HepG2 (cell line): ENCODE measurements at regions not wholly inside any gene's neighbourhood (a gene's known extent, or its start where the extent isn't known, plus 50 kb on each side); places are given as distances from the start of the nearest gene placed in this dataset.

ENCODE experiments used
- ATAC-seq: fragments of 200-7000 bp; cut with Tn5 transposase; 3 replicates; pipeline ENCODE4 v1.9.1; 2020; ENCODE audit warnings: mild to moderate bottlenecking, moderate library complexity
- BruUV-seq: library from RNA; stranded (reverse); fragments of 400-500 nt; replicated peaks from 2 replicates; lab custom pipeline; 2021; lab: Mats Ljungman, UMichigan
- CTCF ChIA-PET: fragments of 300-600 bp; formaldehyde crosslinking; extraction: SDS; loops from one replicate; lab custom pipeline; 2021; ENCODE audit warnings: low total read pairs, inconsistent platforms, low intra/inter-chr PET ratio; lab: Yijun Ruan, JAX
- POLR2A ChIA-PET: fragments of 350-600 bp; sonication (Branson Sonifier 250); formaldehyde crosslinking; loops from one replicate; lab custom pipeline; 2020; ENCODE audit warnings: antibody characterized with exemption, inconsistent platforms; lab: Yijun Ruan, JAX
- DNase-seq: peaks from one replicate; pipeline ENCODE4 v3.0.0-alpha.2; 2015; ENCODE audit warnings: low spot score
- FAIRE-seq: peaks from 3 replicates; lab custom pipeline; 2011; peaks lifted over from hg19 to GRCh38; lab: Jason Lieb, UNC
- H2AFZ ChIP-seq: one replicate; pipeline ENCODE4 v1.6.1; 2011; ENCODE audit warnings: low read length, inconsistent platforms
- H3K27ac ChIP-seq: fragments of 300-600 bp; 3 replicates; pipeline ENCODE4 v1.8.0; 2011; ENCODE audit warnings: mixed run types, mild to moderate bottlenecking, mixed read lengths, low read length, inconsistent platforms; ENCODE audit not compliant: insufficient read depth; ENCODE audit errors: extremely low read length
- H3K27me3 ChIP-seq, 2 experiments: fragments of 200-600 bp in 1 of 2; 2 replicates in 1 of 2; 3 replicates in 1 of 2; pipeline versions ENCODE4 v1.6.0 to v1.8.0; 2011; ENCODE audit warnings: low read length in 2 of 2, mild to moderate bottlenecking in 2 of 2, moderate library complexity in 2 of 2, inconsistent platforms in 1 of 2; ENCODE audit not compliant: insufficient read depth in 2 of 2, control insufficient read depth in 1 of 2
- H3K36me3 ChIP-seq, 2 experiments: fragments of 200-600 bp in 1 of 2; replicated peaks in 1 of 2; 2 replicates in 1 of 2; 3 replicates in 1 of 2; pipeline versions ENCODE4 v1.5.1 to v1.8.0; 2011; ENCODE audit warnings: low read length in 2 of 2, inconsistent platforms in 1 of 2; ENCODE audit not compliant: insufficient read depth in 2 of 2, control insufficient read depth in 1 of 2
- H3K4me1 ChIP-seq: 2 replicates; pipeline ENCODE4 v1.5.1; 2012; ENCODE audit warnings: low read length, inconsistent platforms; ENCODE audit not compliant: insufficient read depth
- H3K4me2 ChIP-seq: 2 replicates; pipeline ENCODE4 v1.6.0; 2011; ENCODE audit warnings: low read depth, low read length, inconsistent platforms
- H3K4me3 ChIP-seq, 3 experiments: fragments of 200-600 bp in 1 of 3; sonication (generic), shearing (Covaris generic) in 1 of 3; replicated peaks in 1 of 3; 2 replicates each; pipeline ENCODE4 v1.5.1; 2011 to 2016; ENCODE audit warnings: low read length in 3 of 3, inconsistent platforms in 2 of 3, low read depth in 2 of 3, mild to moderate bottlenecking in 2 of 3, control low read depth in 1 of 3, mixed read lengths in 1 of 3; ENCODE audit not compliant: insufficient read depth in 1 of 3
- H3K79me2 ChIP-seq: one replicate; pipeline ENCODE4 v1.6.1; 2011; ENCODE audit warnings: low read length, inconsistent platforms; ENCODE audit not compliant: insufficient read depth
- H3K9ac ChIP-seq: 2 replicates; pipeline ENCODE4 v1.6.0; 2011; ENCODE audit warnings: mild to moderate bottlenecking, low read depth, low read length, inconsistent platforms; ENCODE audit not compliant: insufficient read depth
- H3K9me3 ChIP-seq: 2 replicates; pipeline ENCODE4 v1.5.1; 2012; ENCODE audit warnings: mild to moderate bottlenecking, low read length
- H4K20me1 ChIP-seq: 2 replicates; pipeline ENCODE4 v1.6.0; 2011; ENCODE audit warnings: inconsistent platforms, mild to moderate bottlenecking, low read length, moderate library complexity; ENCODE audit not compliant: insufficient read depth
- AHR ChIP-seq: IDR thresholded peaks from 2 replicates; pipeline ENCODE4 v1.6.1; 2018; ENCODE audit warnings: missing genetic modification reagents, missing compliant biosample characterization
- ATM ChIP-seq: fragments of 450-650 bp; IDR thresholded peaks from 2 replicates; pipeline ENCODE4 v1.7.1; 2017; ENCODE audit warnings: mild to moderate bottlenecking, borderline replicate concordance
- MIXL1 ChIP-seq: IDR thresholded peaks from 2 replicates; pipeline ENCODE4 v1.6.1; 2016
- NCOA1 ChIP-seq: sonication (generic); formaldehyde crosslinking; IDR thresholded peaks from 2 replicates; pipeline ENCODE4 v1.9.0; 2021; ENCODE audit warnings: missing genetic modification reagents
- SAP130 ChIP-seq: IDR thresholded peaks from 2 replicates; pipeline ENCODE4 v1.6.1; 2016; ENCODE audit warnings: low read depth
- SNAPC2 ChIP-seq: sonication (generic); formaldehyde crosslinking; IDR thresholded peaks from 2 replicates; pipeline ENCODE4 v1.8.1; 2022; ENCODE audit warnings: mild to moderate bottlenecking, missing genetic modification reagents
- TOE1 ChIP-seq: sonication (generic); formaldehyde crosslinking; IDR thresholded peaks from 2 replicates; pipeline ENCODE4 v1.4.0; 2020; ENCODE audit warnings: mild to moderate bottlenecking, missing genetic modification reagents
- ZFP82 ChIP-seq: sonication (generic); formaldehyde crosslinking; IDR thresholded peaks from 2 replicates; pipeline ENCODE4 v1.5.1; 2020; ENCODE audit warnings: mild to moderate bottlenecking, missing genetic modification reagents, borderline replicate concordance
- ZNF557 ChIP-seq: sonication (generic); formaldehyde crosslinking; IDR thresholded peaks from 2 replicates; pipeline ENCODE4 v1.4.0; 2020; ENCODE audit warnings: missing genetic modification reagents
- ZNF672 ChIP-seq: sonication (generic); formaldehyde crosslinking; IDR thresholded peaks from 2 replicates; pipeline ENCODE4 v1.8.1; 2022; ENCODE audit warnings: missing genetic modification reagents
- ZNF687 ChIP-seq: sonication (generic); formaldehyde crosslinking; IDR thresholded peaks from 2 replicates; pipeline ENCODE4 v1.5.1; 2020; ENCODE audit warnings: mild to moderate bottlenecking, missing genetic modification reagents, moderate library complexity
- ZNF766 ChIP-seq: sonication (generic); formaldehyde crosslinking; IDR thresholded peaks from 2 replicates; pipeline ENCODE4 v1.5.0; 2020; ENCODE audit warnings: missing genetic modification reagents, borderline replicate concordance
- ZNF781 ChIP-seq: sonication (generic); formaldehyde crosslinking; IDR thresholded peaks from 2 replicates; pipeline ENCODE4 v1.5.1; 2020; ENCODE audit warnings: borderline replicate concordance, mild to moderate bottlenecking, missing genetic modification reagents; ENCODE audit errors: not compliant biosample characterization
- WGBS: methylation state at CpG from one replicate; pipeline ENCODE4 v1.1.6; 2017; ENCODE audit warnings: low lambda C conversion rate; 5-methylcytosine and 5-hydroxymethylcytosine counted together
- in situ Hi-C: cut with HindIII; loops from 2 replicates; pipeline ENCODE4 v1.10.0; 2017; ENCODE audit warnings: low pct_unique_long_range_greater_than_20kb; ENCODE audit not compliant: extremely low pct_ligation_motif_present
- intact Hi-C: fragments of 100-400 bp; cut with micrococcal nuclease; formaldehyde crosslinking; loops from one replicate; pipeline ENCODE4 v1.10.0; 2022; ENCODE audit not compliant: unreplicated experiment
- TF ChIP-seq, protein P1 (sequence below): sonication (generic); formaldehyde crosslinking; IDR thresholded peaks from 2 replicates; pipeline ENCODE4 v1.9.0; 2022; ENCODE audit warnings: low read depth, missing genetic modification reagents

GRCh38 chr22:17315310-17315709 is 54.0 kb upstream of the CECR2 start:
- Histone ChIP-seq H3K36me3 (no peaks in the 10 kb centered on the region), H3K4me3 (no peak overlapping the region), H3K9me3 (no peaks in the 10 kb centered on the region), H3K4me2 (no peak overlapping the region), H3K79me2 (no peaks in the 10 kb centered on the region), H3K4me1 (no peaks in the 10 kb centered on the region), H3K9ac (no peak overlapping the region), H3K27me3 (peaks cover 1 to 14% of the 10 kb centered on the region in 2 experiments; a peak in 4 of 5 replicates), H2AFZ (no peak overlapping the region), H3K27ac (no peak overlapping the region), H4K20me1 (no peaks in the 10 kb centered on the region)
- DNase-seq (no peak), FAIRE-seq (no peak), ATAC-seq (no peak)
- intact Hi-C loops (no loop called here), in situ Hi-C loops (no loop called here)
- 26% methylated on average over 7 of the region's 7 CpGs for WGBS
- no peak for TF ChIP-seq ZNF557 (CRISPR knock-in tag)
- no peak for TF ChIP-seq MIXL1 (CRISPR knock-in tag)
- TF ChIP-seq, protein P1, sequence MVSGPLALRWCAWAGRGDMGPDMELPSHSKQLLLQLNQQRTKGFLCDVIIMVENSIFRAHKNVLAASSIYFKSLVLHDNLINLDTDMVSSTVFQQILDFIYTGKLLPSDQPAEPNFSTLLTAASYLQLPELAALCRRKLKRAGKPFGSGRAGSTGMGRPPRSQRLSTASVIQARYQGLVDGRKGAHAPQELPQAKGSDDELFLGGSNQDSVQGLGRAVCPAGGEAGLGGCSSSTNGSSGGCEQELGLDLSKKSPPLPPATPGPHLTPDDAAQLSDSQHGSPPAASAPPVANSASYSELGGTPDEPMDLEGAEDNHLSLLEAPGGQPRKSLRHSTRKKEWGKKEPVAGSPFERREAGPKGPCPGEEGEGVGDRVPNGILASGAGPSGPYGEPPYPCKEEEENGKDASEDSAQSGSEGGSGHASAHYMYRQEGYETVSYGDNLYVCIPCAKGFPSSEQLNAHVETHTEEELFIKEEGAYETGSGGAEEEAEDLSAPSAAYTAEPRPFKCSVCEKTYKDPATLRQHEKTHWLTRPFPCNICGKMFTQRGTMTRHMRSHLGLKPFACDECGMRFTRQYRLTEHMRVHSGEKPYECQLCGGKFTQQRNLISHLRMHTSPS (CRISPR knock-in tag): no peak
- TF ChIP-seq SAP130: no peak
- no peak for TF ChIP-seq ZNF781 (CRISPR knock-in tag)
- TF ChIP-seq ZNF687 (CRISPR knock-in tag): no peak
- no peak for TF ChIP-seq SNAPC2 (CRISPR knock-in tag)
- no peak for TF ChIP-seq NCOA1 (CRISPR knock-in tag)
- no peak for TF ChIP-seq AHR (CRISPR knock-in tag)
- no peak for TF ChIP-seq ZNF672 (CRISPR knock-in tag)
- no peak for TF ChIP-seq ATM
- no peak for TF ChIP-seq ZNF766
- no peak for TF ChIP-seq ZFP82
- TF ChIP-seq TOE1 (CRISPR knock-in tag): no peak
- CTCF ChIA-PET: no interaction called here
- POLR2A ChIA-PET: no interaction called here
- no TSS peak for BruUV-seq
